GM19372 (cell line): ENCODE measurements at regions not wholly inside any gene's neighbourhood (a gene's known extent, or its start where the extent isn't known, plus 50 kb on each side); places are given as distances from the start of the nearest gene placed in this dataset.

Experiments used
- ATAC-seq: cut with Tn5 transposase; IDR thresholded peaks from one replicate; pipeline ENCODE4 v1.9.1; 2021; ENCODE audit warnings: mild to moderate bottlenecking, low read depth, moderate library complexity; ENCODE audit not compliant: unreplicated experiment

DNA sequence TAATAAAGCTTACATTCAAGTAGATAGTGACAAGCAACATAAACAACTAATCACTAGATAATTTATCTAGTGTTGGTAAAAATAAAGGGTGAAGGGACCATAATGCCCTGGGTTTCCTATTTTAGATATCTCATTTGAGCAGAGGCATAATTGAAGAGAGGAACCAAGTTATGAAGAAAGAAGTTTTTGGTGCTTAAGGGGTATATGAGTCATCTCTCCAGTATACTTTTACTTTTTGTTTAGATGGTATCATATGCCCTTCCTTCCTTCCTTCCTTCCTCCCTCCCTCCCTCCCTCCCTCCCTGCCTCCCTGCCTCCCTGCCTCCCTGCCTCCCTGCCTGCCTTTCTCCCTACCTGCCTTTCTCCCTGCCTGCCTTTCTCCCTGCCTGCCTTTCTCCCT, 1053.5 kb upstream of the CELF4 start:
- no peak for ATAC-seq

DNA sequence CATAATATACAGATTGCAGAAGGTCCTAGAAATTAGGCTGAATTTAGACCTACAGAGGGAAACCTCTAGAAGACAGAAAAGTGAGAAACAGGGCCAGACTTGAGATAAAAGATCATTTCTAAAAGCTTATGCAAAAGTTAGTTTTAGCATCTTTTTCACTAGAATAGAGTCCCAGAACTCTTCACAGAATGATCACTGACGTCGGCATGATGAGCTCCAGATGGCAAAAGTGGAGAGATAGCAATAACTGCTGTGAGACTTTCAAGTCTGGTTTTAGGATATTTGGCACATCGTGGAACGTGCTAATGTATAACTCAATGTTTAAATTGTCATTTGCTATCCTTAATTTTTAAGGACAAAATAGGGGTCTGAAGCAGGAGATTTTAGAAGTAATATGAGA, 1050.7 kb upstream of the CELF4 start:
- ATAC-seq, result no peak

DNA sequence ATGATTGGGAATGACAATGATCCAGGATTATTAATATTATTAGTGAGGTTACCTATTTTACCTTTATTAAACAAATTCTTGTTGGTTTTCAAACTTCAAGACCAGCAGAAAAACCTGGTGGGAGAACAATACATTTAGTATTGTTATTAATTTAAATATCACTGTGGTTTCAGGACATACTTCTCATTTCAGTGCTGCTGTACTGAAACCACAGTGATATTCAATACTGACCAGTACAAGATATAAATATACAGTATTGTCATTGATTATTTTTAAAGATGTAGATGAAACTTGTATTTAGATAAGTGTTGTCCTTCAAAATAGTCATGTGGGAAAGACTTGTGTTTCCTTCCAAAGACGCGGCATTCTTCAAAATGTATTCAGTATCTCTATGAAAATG, 1047.3 kb upstream of the CELF4 start:
- ATAC-seq, result no peak

DNA sequence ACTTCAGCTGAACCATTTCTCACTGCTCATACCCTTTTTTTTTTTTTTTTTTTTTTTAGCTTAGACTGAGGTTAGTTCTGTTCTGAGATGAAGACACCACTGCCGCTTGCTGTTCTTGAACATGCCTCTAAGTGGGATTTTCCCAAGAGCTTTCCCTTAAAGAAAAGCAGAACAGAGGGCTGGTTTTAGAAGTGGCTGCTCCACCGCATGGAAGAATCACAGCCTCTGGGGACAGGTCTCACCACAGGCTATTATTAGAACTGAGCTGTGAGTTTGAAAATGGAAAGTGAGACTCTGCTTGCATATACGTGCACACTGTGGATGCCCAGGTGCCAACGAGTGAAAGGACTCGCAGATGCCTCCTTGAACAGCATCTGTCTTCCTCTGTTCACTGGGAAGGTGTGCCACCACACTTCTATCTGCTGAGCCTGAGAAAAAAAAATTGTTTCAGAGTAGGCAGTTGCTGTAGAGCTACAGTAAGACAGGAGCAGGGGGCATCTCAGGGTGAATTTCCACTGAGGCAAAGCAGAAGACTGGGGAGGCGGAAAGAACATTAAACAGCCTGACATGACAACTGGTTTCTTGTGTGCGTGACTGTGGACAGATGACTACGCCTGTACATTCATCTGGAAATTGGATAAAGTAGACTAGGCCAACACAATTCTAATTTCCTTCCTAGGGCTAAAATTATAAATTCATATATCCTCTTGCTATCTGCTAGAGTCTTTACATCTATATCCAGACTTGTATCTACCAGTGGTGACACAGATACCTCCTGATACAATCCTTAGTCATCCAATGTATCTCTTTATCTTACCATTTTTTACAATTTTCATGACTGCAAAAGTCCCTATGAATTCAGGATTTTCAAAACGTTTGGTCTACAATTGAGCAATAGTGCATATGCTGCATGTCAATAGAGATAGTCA, 1045.7 kb upstream of the CELF4 start:
- ATAC-seq, result peak; percentile 75

DNA sequence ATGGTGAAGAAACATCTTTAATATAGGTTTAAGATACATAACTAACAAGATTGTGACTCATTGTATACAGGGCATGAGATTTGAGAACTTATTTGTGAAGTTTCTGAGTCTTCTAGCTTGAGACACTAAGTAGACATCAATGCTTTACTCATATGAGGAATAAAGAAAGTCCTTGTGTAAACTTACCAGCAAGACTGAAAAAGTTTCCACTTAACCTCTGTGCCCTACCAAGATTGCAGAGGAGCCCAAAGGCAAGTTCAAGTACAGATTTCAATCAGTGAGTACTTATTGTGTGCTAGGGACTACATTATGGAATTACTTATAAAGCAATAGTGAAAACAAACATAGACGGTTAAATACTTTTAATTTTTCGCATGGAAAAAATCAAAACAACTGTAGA, 1041.2 kb upstream of the CELF4 start:
- ATAC-seq, result no peak

DNA sequence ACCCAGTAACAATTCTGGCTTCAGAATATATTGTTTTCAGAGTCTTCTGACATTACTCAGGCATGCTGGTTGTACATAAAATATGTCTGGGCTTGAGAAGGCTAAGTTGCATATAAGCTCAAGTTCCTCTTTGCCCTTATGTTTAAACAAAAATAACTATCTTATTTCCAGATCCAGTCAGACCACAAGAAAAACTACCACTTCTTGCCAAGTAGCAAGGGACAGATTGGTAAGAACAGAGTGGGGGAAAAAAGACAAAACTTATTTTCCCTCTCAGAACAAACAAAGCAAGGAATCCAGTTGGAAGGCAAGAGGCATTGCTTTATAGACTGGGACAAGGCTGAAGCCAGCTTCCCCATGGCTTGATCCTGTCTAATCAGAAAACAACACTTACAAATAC, 1036.7 kb upstream of the CELF4 start:
- no peak for ATAC-seq

DNA sequence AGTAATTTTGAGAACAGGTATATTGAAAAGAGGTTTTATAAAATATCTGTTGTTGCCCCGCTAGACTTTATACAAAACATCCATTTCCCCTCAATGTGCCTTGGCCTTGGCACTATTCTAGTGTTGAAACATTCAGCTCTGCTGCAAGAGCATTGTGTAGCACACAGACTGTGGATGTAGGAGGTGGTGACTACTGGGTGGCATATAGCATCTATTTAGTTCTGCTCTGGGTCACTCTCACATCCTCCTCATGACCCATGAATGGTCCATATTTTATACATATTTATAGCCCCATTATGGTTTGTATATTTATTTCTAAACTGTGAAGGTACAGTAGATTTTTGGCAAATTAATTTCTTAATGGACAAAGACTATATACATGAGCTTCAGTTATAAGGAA, 1022.0 kb upstream of the CELF4 start:
- ATAC-seq, result no peak

DNA sequence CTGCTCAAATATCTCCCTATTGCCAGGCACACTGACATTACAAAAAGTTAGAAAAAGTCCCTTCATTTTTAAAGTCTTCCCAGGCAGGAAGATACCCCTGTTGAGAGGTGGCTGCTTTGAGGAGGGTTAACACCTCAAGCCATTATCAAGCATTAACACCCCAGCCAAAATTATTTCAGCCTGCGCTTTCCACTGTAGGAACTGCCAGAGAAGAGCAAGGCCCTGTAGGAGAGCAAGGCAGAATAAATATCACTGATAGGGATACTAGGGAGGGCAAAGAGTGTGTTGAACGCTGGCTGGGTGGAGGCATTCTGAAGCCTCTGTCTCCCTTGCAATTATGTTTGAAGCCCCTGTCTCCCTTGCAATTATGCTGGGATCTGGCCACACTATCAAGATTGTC, 1020.7 kb upstream of the CELF4 start:
- ATAC-seq, result no peak

DNA sequence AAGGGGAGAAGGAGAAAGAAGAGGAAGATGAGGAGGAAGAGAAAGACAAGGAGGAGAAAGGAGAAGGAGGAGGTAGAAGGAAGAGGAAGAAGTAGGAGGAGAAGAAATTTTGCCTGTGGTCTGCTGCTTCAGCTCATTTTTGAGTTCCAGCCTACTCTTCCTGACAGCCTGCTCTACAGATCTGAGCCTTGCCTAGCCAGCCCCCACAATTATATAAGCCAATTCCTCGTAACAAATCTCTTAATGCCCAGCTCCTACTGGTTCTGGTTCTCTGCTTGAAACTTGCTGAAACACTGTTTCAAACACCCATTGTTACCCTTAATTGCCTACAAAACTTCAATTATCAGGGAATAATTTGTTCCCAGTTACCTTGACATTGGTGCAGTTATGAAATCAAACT, 1014.2 kb upstream of the CELF4 start:
- ATAC-seq, result no peak

DNA sequence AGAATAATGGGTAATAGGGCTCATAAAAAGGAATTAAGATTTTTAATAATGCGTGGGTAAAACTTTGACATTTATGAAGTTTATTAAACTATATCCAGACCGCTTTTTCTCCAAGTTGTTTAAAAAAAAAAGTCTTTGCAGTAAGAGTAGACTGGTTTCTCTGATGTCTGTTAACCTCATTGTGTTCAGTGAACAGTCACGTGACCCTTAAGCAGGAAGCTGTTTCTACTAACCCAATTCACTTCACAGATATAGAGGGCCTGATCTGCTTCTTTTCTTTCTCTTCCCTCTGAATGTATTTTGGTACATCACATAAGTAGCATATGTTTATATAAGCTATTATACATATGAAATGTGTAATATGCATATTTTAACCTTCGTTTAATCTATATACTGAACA, 1011.3 kb upstream of the CELF4 start:
- no peak for ATAC-seq

DNA sequence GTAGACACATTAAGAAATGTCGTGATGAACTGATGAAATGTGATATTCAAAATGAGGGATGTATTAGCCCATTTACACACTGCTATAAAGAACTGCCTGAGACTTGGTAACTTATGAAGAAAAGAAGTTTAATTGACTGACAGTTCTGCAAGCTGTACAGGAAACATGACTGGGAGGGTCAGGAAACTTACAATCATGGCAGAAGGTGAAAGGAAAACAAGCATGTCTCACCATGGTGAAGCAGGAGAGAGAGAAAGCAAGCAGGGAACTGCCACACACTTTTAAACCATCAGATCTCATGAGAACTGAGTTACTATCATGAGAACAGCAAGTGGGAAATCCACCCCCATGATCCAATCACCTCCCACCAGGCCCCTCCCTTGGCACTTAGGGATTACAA, 1010.8 kb upstream of the CELF4 start:
- no peak for ATAC-seq

DNA sequence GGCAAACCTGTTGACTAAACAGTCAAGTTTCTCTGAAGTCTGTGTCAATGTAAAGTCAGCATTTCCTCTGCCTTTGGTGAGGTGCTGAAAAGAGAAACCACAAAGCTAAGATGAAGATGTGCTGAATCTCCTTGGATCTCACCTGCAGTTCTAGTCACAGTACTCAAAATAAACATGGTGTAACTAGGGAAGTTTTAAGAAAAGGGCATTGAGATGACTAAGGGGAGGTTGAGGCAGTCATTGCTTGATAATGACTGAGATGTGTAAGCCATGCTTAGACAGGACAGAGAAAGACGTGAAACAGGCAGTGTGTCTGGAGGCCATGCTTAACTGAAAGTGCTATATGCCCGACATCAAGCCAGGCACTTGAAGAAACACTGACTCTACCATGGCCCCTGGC, 1010.0 kb upstream of the CELF4 start:
- ATAC-seq, result no peak

DNA sequence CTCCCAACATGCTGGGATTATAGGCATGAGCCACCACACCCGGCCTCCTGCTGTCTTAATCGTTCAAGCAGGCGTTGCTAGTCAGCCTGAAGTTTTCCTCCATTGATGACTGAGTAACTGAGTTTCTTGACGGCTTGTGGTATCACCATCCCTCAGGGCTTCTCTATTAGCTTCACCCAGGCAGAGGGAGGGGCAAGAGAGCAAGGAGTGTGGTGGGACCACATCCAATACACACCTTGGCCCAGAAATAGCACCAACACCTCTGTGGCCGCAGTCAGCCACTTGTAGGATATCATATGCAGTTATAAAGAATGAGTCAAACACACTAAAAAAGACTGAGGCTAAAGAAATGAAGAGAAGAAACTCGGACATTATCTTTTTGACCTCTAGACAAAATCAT, 1009.4 kb upstream of the CELF4 start:
- ATAC-seq, result no peak

DNA sequence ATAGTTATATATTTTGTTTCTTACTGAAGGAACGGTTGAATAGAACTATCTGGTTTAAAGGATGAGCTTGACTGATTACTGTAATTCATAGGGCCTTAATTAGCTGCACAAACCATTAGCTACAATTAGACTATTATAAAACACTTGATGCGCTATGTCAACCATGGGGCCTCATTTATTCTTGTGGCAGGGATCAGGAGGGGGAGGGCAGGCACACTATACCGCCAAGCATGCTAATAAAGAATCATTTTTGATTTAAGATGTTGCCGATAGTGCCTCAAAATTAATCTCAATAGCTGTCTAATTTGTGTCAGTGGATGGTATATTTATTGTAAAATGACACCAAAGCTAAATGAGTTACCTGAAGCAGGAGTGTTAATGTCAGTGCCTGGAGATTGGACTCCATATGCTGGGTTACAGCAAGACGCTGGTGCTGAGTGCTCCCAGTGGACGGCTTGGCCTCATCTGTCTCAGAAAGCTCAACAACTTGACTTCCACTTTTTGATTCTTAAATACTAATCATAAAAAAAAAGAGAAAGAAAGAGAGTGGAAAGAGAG, 1007.0 kb upstream of the CELF4 start:
- no peak for ATAC-seq

DNA sequence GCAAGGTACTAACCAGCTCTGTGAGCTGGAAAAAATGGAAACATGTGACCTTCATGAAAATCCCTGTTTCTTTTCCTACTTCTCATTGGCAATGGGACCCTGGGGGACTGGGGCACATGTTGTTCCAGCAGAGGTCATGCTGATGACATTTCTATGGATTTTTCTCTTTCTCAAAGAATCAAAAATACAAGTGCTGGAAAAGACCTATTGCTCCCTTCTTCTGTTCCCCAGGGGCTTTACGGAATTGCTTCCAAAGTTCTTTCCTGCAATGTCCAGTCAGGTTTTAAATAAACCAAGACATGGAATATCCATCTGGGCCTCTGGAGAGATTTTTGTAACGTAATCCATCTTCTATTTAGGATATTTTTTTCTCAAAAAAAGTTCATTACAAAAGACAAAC, 1006.1 kb upstream of the CELF4 start:
- ATAC-seq, result no peak

DNA sequence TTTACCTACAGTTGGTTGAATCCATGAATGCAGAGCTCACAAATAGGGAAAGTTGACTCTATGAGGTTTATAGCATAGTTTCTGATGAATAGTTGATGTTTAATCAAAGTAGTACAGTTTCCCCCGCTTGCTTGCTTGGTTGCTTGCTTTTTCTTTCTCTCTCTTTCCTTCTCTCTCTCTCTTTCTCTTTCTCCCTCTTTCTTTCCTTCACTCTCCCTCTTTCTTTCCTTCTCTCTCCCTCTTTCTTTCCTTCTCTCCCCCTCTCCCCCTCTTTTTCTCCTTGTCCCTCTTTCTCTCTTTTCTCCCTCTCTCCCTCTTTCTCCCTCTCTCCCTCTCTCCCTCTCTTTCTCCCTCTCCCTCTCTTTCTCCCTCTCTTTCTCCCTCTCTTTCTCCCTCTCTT, 999.9 kb upstream of the CELF4 start:
- no peak for ATAC-seq

DNA sequence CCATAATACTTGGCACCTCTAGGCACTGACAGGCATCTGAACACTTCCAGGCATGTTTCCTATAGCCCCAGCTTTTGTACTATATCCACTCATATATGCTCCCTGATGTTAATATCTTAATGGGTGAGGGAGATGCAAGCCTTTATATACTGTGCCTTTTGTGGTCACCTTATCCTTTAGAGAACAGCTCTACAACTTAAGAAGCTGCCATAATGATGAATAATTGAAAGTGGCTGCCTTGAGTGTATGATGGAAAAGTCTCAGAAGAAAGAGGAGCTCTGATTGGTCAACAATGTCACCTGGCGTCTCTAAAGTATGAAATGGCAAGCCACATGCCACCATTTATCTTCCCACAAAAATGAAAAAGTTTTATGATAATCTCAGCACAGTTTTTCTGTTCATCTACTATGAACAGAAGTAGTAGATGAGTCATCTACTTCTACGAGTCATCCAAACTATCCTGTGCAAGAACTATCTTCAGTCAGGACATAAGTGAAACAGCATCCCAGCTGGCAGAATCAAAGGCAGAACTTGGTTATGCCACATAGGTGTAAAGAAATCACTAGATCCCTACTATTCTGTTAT, 997.9 kb upstream of the CELF4 start:
- ATAC-seq, result no peak

DNA sequence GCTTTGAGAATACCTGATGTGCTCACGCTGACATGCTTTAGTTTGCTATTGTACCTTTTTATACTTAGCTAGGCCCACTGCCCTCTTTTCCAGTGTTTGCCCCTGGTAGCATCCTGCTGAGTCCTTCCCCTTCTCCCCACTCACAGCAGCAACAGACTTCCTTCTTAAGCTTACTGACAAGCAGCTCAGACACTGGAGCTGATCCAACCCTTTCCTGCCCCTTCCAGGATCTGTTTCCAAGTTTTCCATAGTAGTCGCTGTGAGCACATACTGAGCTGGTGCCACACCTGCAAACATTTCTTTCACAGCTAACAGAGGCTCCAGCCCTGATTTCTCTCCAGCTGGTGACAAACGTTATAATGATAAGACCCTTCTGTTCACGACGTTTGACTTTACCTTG, 991.4 kb upstream of the CELF4 start:
- ATAC-seq, result no peak

DNA sequence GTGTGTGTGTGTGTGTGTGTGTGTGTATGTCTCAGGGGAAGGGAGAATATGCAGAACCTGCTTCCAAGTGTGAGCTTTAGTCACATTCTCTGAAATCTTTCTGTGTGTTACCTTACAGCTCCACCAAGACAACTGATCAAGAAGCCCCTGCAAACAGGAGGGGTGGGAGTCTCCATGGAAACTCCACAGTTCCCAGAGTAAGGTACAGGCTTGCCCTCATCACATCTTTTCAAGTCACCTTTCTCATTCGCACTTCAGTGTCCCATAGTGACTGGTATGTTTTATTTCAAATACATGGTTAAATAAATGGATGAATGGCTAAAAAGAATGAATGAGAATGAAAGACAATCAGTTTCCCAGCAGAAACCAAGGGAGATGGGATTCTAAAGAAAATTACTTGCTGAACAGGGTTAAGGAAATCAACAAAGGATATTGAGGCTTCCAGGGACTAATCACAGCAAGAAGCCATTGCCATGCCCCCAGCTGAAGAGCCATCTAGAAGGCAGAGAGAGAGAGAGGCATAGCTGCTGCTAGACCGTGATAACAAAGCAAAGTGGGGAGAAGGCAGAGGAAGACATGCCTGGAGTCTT, 987.2 kb upstream of the CELF4 start:
- ATAC-seq, result no peak

DNA sequence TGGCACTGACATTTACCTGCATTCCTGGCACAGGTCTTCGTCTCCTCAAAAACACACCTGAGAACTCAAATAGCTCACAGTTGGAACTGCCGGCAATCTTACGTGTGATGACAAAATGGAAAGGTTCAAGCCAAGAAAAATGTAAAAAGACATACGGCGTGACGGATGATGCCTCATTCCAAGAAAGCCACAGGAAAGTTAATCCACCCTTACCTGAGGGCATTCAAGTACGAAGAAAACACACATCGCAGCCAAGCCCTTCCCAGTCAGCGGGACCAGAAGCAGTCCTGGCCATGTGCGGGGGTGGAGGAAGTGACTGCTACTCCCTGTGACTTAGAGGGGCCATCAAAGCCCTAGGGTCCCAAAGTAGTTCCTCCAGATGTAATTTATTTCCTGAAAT, 986.3 kb upstream of the CELF4 start:
- no peak for ATAC-seq

DNA sequence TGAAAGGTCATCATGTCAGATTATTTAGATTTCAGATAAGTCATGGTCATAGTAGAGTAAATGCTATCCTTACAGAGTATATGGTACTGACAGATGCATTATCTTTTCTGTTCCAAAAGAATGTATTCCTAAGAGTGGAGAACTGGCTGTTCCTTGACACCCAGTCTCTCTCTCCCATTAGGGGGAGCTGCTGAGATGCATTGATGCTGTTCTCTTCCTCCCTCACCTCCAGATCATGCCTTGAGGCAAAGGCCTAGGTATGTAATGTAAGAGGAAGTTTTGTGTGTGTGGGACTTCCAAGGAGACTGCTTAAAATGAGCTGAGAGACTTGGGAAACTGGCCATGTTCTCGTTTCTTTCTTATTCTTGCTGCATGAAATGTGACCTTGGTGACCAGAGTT, 979.5 kb upstream of the CELF4 start:
- no peak for ATAC-seq

DNA sequence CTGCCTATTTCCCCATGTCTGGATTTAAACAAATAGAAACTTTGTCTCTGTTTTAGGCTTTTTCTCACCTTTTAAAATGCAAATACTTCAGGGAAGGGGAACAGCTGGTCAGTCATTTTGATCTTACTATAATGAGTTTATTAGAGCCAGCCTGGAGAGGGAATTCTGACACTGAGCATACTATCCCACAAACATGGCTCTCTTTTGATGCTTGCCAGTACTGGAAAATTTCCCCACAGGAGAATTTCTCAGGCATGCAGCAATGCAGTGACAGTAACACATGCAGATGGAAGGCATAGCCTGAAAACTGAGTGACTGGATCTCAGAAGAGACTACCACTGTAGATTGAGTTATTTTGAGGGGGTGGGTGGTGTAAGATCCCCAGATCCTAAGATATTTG, 974.3 kb upstream of the CELF4 start:
- ATAC-seq, result no peak
